ENCODE measurements at regions not wholly inside any gene's neighbourhood (a gene's known extent, or its start where the extent isn't known, plus 50 kb on each side); places are given as distances from the start of the nearest gene placed in this dataset.
"Not testable (repeated sequence)": the region's sequence is repeated elsewhere in the genome, so short reads cannot be mapped to it uniquely, and the experiment has no call there.

DNA sequence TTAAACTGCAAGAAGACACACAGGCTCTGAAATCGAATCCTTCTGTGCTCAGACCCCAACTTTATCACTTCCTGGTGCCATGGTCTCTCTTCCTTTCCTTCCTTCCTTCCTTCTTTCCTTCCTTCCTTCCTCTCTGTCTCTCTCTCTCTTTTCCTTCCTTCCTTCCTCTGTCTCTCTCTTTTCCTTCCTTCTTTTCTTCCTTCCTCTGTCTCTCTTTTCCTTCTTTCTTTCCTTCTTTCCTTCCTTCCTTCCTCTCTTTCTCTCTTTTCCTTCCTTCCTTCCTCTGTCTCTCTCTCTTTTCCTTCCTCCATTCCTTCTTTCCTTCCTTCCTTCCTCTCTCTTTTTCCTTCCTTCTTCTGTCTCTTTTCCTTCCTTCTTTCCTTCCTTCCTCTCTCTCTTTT is 127.2 kb upstream of the CACNA1A start:
- Histone ChIP-seq H3K4me3 (ENCODE audit: low read length) (no peak overlapping the region), H3K27ac (ENCODE audit: low read depth in 1 of 2, low read length in 2 of 2) (no peak overlapping the region), H3K27me3 (ENCODE audit: control insufficient read depth in 1 of 2, insufficient read depth in 2 of 2, low read length in 2 of 2) (peaks cover 7 to 10% of the 10 kb centered on the region in 2 experiments), H3K9me3 (ENCODE audit: control insufficient read depth in 1 of 2, insufficient read depth in 1 of 2, low read length in 2 of 2) (peaks cover 0 to 4% of the 10 kb centered on the region in 2 experiments), H3K36me3 (ENCODE audit: insufficient read depth, low read length) (no peaks in the 10 kb centered on the region), H3K4me1 (ENCODE audit: insufficient read depth, low read length) (no peaks in the 10 kb centered on the region)
- POLR2A ChIA-PET, result no interaction called here
- Mint-ChIP-seq H3K4me1 (ENCODE audit: low read depth) (no peaks in the 10 kb centered on the region), H3K27me3 (peaks cover 22% of the 10 kb centered on the region), H3K9me3 (peaks cover 2% of the 10 kb centered on the region), H3K36me3 (ENCODE audit: low read depth) (no peaks in the 10 kb centered on the region), H3K27ac (no peak overlapping the region), H3K4me3 (no peak overlapping the region)
- TF ChIP-seq, protein P1, sequence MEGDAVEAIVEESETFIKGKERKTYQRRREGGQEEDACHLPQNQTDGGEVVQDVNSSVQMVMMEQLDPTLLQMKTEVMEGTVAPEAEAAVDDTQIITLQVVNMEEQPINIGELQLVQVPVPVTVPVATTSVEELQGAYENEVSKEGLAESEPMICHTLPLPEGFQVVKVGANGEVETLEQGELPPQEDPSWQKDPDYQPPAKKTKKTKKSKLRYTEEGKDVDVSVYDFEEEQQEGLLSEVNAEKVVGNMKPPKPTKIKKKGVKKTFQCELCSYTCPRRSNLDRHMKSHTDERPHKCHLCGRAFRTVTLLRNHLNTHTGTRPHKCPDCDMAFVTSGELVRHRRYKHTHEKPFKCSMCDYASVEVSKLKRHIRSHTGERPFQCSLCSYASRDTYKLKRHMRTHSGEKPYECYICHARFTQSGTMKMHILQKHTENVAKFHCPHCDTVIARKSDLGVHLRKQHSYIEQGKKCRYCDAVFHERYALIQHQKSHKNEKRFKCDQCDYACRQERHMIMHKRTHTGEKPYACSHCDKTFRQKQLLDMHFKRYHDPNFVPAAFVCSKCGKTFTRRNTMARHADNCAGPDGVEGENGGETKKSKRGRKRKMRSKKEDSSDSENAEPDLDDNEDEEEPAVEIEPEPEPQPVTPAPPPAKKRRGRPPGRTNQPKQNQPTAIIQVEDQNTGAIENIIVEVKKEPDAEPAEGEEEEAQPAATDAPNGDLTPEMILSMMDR (IDR thresholded peaks at IDR 0.05), result no peak
- intact Hi-C loops (cut with DNase I, micrococcal nuclease), result no loop called here
- no peak for DNase-seq
- CTCF ChIA-PET, result no interaction called here
- no peak for ATAC-seq (ENCODE audit: poor library complexity)

DNA sequence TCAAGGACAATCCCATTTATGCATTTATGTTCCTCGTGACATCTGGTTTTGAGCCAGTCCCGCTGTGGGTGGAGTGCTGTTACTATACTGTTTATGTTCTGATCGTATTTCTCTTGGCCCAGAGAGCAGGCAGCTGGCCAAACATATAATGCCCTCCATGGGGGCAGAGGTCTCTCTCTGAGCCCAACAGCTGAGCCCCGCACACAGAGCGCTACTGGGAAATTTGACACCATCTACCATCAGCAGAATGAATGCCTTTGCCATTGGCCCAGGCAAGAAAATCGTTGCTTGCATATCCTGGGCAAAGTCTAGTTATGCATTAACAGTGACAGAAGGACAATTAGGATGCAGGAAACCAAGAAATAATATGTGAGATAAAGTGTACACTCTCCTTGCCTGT is 126.8 kb upstream of the CACNA1A start:
- CTCF ChIA-PET, result no interaction called here
- POLR2A ChIA-PET, result no interaction called here
- intact Hi-C loops (cut with DNase I, micrococcal nuclease), result no loop called here
- Histone ChIP-seq H3K9me3 (ENCODE audit: control insufficient read depth in 1 of 2, insufficient read depth in 1 of 2, low read length in 2 of 2) (peaks cover 0 to 4% of the 10 kb centered on the region in 2 experiments), H3K36me3 (ENCODE audit: insufficient read depth, low read length) (no peaks in the 10 kb centered on the region), H3K4me1 (ENCODE audit: insufficient read depth, low read length) (no peaks in the 10 kb centered on the region), H3K4me3 (ENCODE audit: low read length) (no peak overlapping the region), H3K27me3 (ENCODE audit: control insufficient read depth in 1 of 2, insufficient read depth in 2 of 2, low read length in 2 of 2) (peaks cover 7 to 11% of the 10 kb centered on the region in 2 experiments), H3K27ac (ENCODE audit: low read depth in 1 of 2, low read length in 2 of 2) (no peak overlapping the region)
- Mint-ChIP-seq H3K27me3 (peaks cover 23% of the 10 kb centered on the region), H3K4me3 (no peak overlapping the region), H3K4me1 (ENCODE audit: low read depth) (no peaks in the 10 kb centered on the region), H3K27ac (no peak overlapping the region), H3K9me3 (peaks cover 2% of the 10 kb centered on the region), H3K36me3 (ENCODE audit: low read depth) (no peaks in the 10 kb centered on the region)
- ATAC-seq (ENCODE audit: poor library complexity) (no peak), DNase-seq (no peak)
- TF ChIP-seq, protein P1 (IDR thresholded peaks at IDR 0.05), result no peak

DNA sequence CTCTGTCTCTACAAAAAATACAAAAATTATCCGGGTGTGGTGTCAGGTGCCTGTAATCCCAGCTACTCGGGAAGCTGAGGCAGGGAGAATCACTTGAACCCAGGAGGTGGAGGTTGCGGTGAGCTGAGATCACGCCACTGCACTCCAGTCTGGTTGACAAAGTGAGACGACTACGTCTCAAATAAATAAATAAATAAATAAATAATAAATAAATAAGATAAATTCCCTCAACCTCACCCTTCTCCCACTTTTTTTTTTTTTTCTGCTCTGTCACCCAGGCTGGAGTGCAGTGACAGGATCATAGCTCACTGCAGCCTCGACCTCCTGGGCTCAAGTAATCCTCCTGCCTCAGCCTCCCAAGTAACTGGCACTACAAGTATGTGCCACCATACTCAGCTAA is 125.9 kb upstream of the CACNA1A start:
- H3K27ac Mint-ChIP-seq; H3K4me1 Mint-ChIP-seq (ENCODE audit: low read depth); H3K9me3 ChIP-seq (ENCODE audit: control insufficient read depth in 1 of 2, insufficient read depth in 1 of 2, low read length in 2 of 2); H3K27ac ChIP-seq (ENCODE audit: low read depth in 1 of 2, low read length in 2 of 2); CTCF ChIA-PET; H3K9me3 Mint-ChIP-seq; H3K4me1 ChIP-seq (ENCODE audit: insufficient read depth, low read length); ATAC-seq (ENCODE audit: poor library complexity); H3K36me3 Mint-ChIP-seq (ENCODE audit: low read depth); H3K4me3 Mint-ChIP-seq; POLR2A ChIA-PET; DNase-seq; H3K4me3 ChIP-seq (ENCODE audit: low read length); intact Hi-C loops (cut with DNase I, micrococcal nuclease); H3K36me3 ChIP-seq (ENCODE audit: insufficient read depth, low read length): not testable (repeated sequence)
- peaks cover 21% of the 10 kb centered on the region for H3K27me3 Mint-ChIP-seq
- H3K27me3 ChIP-seq (ENCODE audit: control insufficient read depth in 1 of 2, insufficient read depth in 2 of 2, low read length in 2 of 2), result peaks cover 2 to 15% of the 10 kb centered on the region in 2 experiments

DNA sequence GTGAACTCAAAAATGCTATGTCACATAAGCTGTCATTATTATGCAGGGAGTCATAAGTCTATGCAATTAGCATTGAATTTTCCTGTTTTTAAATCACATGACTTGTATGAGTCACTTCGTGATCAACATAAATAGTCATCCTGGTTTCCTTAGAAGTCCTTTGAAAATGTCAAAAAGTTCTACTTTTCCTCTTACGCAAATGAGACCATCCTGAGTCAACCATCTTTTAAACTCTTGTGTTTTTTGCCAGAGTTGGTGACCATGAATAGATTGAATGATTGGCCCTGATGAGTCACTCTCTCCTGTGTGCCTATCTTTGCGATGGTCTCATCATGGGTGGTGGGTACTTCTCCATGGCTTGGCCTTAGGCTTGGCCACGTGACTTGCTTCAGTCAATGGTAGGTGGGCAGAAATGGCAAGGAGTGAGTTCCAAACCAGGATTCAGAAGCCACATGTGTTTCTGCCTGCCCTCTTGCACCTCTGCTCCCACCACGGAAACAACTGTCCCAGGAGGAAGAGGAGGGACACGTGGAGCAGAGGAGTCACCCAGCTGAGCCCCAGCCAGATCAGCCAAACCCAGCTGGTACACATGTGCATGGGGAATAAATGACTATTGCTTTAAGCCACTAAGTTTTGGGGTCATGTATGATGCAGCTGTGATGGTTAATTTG is 123.5 kb upstream of the CACNA1A start:
- Histone ChIP-seq H3K27ac (ENCODE audit: low read depth in 1 of 2, low read length in 2 of 2) (no peak overlapping the region), H3K4me1 (ENCODE audit: insufficient read depth, low read length) (no peaks in the 10 kb centered on the region), H3K9me3 (ENCODE audit: control insufficient read depth in 1 of 2, insufficient read depth in 1 of 2, low read length in 2 of 2) (peaks cover 0 to 4% of the 10 kb centered on the region in 2 experiments), H3K27me3 (ENCODE audit: control insufficient read depth in 1 of 2, insufficient read depth in 2 of 2, low read length in 2 of 2) (peaks cover 11 to 20% of the 10 kb centered on the region in 2 experiments), H3K4me3 (ENCODE audit: low read length) (no peak overlapping the region), H3K36me3 (ENCODE audit: insufficient read depth, low read length) (no peaks in the 10 kb centered on the region)
- ATAC-seq (ENCODE audit: poor library complexity) (no peak), DNase-seq (no peak)
- H3K9me3 Mint-ChIP-seq, result no peaks in the 10 kb centered on the region
- H3K4me3 Mint-ChIP-seq, result no peak overlapping the region
- no peaks in the 10 kb centered on the region for H3K36me3 Mint-ChIP-seq (ENCODE audit: low read depth)
- CTCF ChIA-PET, result no interaction called here
- H3K27me3 Mint-ChIP-seq, result peaks cover 21% of the 10 kb centered on the region
- POLR2A ChIA-PET, result no interaction called here
- intact Hi-C loops (cut with DNase I, micrococcal nuclease), result no loop called here
- TF ChIP-seq, protein P1 (IDR thresholded peaks at IDR 0.05), result no peak
- H3K4me1 Mint-ChIP-seq (ENCODE audit: low read depth), result no peaks in the 10 kb centered on the region
- no peak overlapping the region for H3K27ac Mint-ChIP-seq
